HUES6 (cell line): ENCODE measurements at regions not wholly inside any gene's neighbourhood (a gene's known extent, or its start where the extent isn't known, plus 50 kb on each side); places are given as distances from the start of the nearest gene placed in this dataset.

Source experiments
- H3K27ac ChIP-seq: 2 replicates; pipeline ENCODE4 v1.7.0; 2013; ENCODE audit warnings: low read depth, mild to moderate bottlenecking, low read length, inconsistent platforms
- H3K27me3 ChIP-seq: 2 replicates; pipeline ENCODE4 v1.6.1; 2013; ENCODE audit warnings: low read length; ENCODE audit not compliant: control insufficient read depth, insufficient read depth
- H3K36me3 ChIP-seq: 2 replicates; pipeline ENCODE4 v1.6.1; 2013; ENCODE audit warnings: low read length; ENCODE audit not compliant: control insufficient read depth, insufficient read depth
- H3K4me1 ChIP-seq: 2 replicates; pipeline ENCODE4 v1.6.1; 2013; ENCODE audit warnings: low read length; ENCODE audit not compliant: control insufficient read depth, insufficient read depth
- H3K4me3 ChIP-seq: 2 replicates; pipeline ENCODE4 v1.5.1; 2013; ENCODE audit warnings: low read depth, low read length
- H3K9ac ChIP-seq: one replicate; pipeline ENCODE4 v1.6.1; 2013; ENCODE audit warnings: mild to moderate bottlenecking, low read length
- H3K9me3 ChIP-seq: 2 replicates; pipeline ENCODE4 v1.6.1; 2013; ENCODE audit warnings: low read depth, low read length; ENCODE audit not compliant: control insufficient read depth, insufficient read depth

- Histone ChIP-seq H3K9me3 (no peaks in the 10 kb centered on the region), H3K27ac (no peak overlapping the region), H3K27me3 (no peaks in the 10 kb centered on the region), H3K9ac (no peak overlapping the region), H3K4me1 (no peaks in the 10 kb centered on the region), H3K36me3 (no peaks in the 10 kb centered on the region), H3K4me3 (no peak overlapping the region)
These were observed 607.3 kb downstream of the NCAM2 start for GRCh38 chr21:21605521-21605920.

- Histone ChIP-seq H3K36me3 (no peaks in the 10 kb centered on the region), H3K9me3 (no peaks in the 10 kb centered on the region), H3K4me3 (no peak overlapping the region), H3K9ac (no peak overlapping the region), H3K27me3 (no peaks in the 10 kb centered on the region), H3K4me1 (no peaks in the 10 kb centered on the region), H3K27ac (no peak overlapping the region)
These were observed 607.8 kb downstream of the NCAM2 start for GRCh38 chr21:21606041-21606440.

GRCh38 chr21:21612466-21612865 is 614.3 kb downstream of the NCAM2 start:
- Histone ChIP-seq H3K9me3 (no peaks in the 10 kb centered on the region), H3K36me3 (no peaks in the 10 kb centered on the region), H3K4me1 (peaks cover 6% of the 10 kb centered on the region; the same call in 1 of the 2 replicates), H3K27me3 (no peaks in the 10 kb centered on the region), H3K4me3 (no peak overlapping the region), H3K27ac (no peak overlapping the region), H3K9ac (no peak overlapping the region)

GRCh38 chr21:21614966-21615365 is 616.8 kb downstream of the NCAM2 start:
- no peak overlapping the region for H3K4me3 ChIP-seq
- no peaks in the 10 kb centered on the region for H3K9me3 ChIP-seq
- H3K4me1 ChIP-seq = peaks cover 6% of the 10 kb centered on the region; the same call in 1 of the 2 replicates
- H3K27ac ChIP-seq = no peak overlapping the region
- no peaks in the 10 kb centered on the region for H3K27me3 ChIP-seq
- no peaks in the 10 kb centered on the region for H3K36me3 ChIP-seq
- H3K9ac ChIP-seq = no peak overlapping the region

- Histone ChIP-seq H3K4me3 (no peak overlapping the region), H3K27ac (no peak overlapping the region), H3K9ac (no peak overlapping the region), H3K36me3 (no peaks in the 10 kb centered on the region), H3K4me1 (no peaks in the 10 kb centered on the region), H3K27me3 (no peaks in the 10 kb centered on the region), H3K9me3 (no peaks in the 10 kb centered on the region)
These were observed 624.4 kb downstream of the NCAM2 start for GRCh38 chr21:21622460-21623234.

- H3K27me3 ChIP-seq = no peaks in the 10 kb centered on the region
- H3K9me3 ChIP-seq = no peaks in the 10 kb centered on the region
- H3K9ac ChIP-seq = no peak overlapping the region
- H3K36me3 ChIP-seq = no peaks in the 10 kb centered on the region
- no peaks in the 10 kb centered on the region for H3K4me1 ChIP-seq
- no peak overlapping the region for H3K4me3 ChIP-seq
- no peak overlapping the region for H3K27ac ChIP-seq
These were observed 626.5 kb downstream of the NCAM2 start for GRCh38 chr21:21624674-21625073.

- no peak overlapping the region for H3K9ac ChIP-seq
- H3K27me3 ChIP-seq = no peaks in the 10 kb centered on the region
- no peaks in the 10 kb centered on the region for H3K36me3 ChIP-seq
- H3K4me3 ChIP-seq = no peak overlapping the region
- H3K9me3 ChIP-seq = peaks cover 9% of the 10 kb centered on the region; the same call in 1 of the 2 replicates
- H3K4me1 ChIP-seq = no peaks in the 10 kb centered on the region
- H3K27ac ChIP-seq = no peak overlapping the region
These were observed 633.8 kb downstream of the NCAM2 start for GRCh38 chr21:21631961-21632360.

- Histone ChIP-seq H3K9me3 (peaks cover 9% of the 10 kb centered on the region; the same call in 1 of the 2 replicates), H3K27me3 (no peaks in the 10 kb centered on the region), H3K4me3 (no peak overlapping the region), H3K36me3 (no peaks in the 10 kb centered on the region), H3K9ac (no peak overlapping the region), H3K4me1 (no peaks in the 10 kb centered on the region), H3K27ac (no peak overlapping the region)
These were observed 634.7 kb downstream of the NCAM2 start for GRCh38 chr21:21632926-21633325.

GRCh38 chr21:21661741-21662140 is 663.5 kb downstream of the NCAM2 start:
- Histone ChIP-seq H3K36me3 (no peaks in the 10 kb centered on the region), H3K4me1 (no peaks in the 10 kb centered on the region), H3K4me3 (no peak overlapping the region), H3K27ac (no peak overlapping the region), H3K9me3 (no peaks in the 10 kb centered on the region), H3K9ac (no peak overlapping the region), H3K27me3 (no peaks in the 10 kb centered on the region)

GRCh38 chr21:21662776-21663175 is 664.6 kb downstream of the NCAM2 start:
- Histone ChIP-seq H3K27ac (no peak overlapping the region), H3K9ac (no peak overlapping the region), H3K4me1 (no peaks in the 10 kb centered on the region), H3K27me3 (no peaks in the 10 kb centered on the region), H3K36me3 (no peaks in the 10 kb centered on the region), H3K9me3 (no peaks in the 10 kb centered on the region), H3K4me3 (no peak overlapping the region)

- Histone ChIP-seq H3K27ac (no peak overlapping the region), H3K4me1 (no peaks in the 10 kb centered on the region), H3K4me3 (no peak overlapping the region), H3K27me3 (no peaks in the 10 kb centered on the region), H3K9me3 (no peaks in the 10 kb centered on the region), H3K9ac (no peak overlapping the region), H3K36me3 (no peaks in the 10 kb centered on the region)
These were observed 666.7 kb downstream of the NCAM2 start for GRCh38 chr21:21664871-21665270.
